ENCODE measurements at regions not wholly inside any gene's neighbourhood (a gene's known extent, or its start where the extent isn't known, plus 50 kb on each side); places are given as distances from the start of the nearest gene placed in this dataset.

- no peak overlapping the region for H2BK15ac ChIP-seq (ENCODE audit: low read depth, low read length)
- H3K9ac ChIP-seq (ENCODE audit: extremely low read depth, insufficient read length, low read length) = no peak overlapping the region
- Mint-ChIP-seq H3K36me3 (ENCODE audit: insufficient read depth in 1 of 3, low read depth in 3 of 3) (peaks cover 0 to 5% (median 0%) of the 10 kb centered on the region in 3 experiments; a peak in 2 of 7 replicates), H3K27me3 (ENCODE audit: low read depth) (peaks cover 1% of the 10 kb centered on the region), H3K9me3 (no peaks in the 10 kb centered on the region; a peak in 1 of 5 replicates), H3K4me1 (peaks cover 15 to 23% of the 10 kb centered on the region in 2 experiments), H3K27ac (no peak overlapping the region), H3K4me3 (no peak overlapping the region)
- no peak overlapping the region for H2BK5ac ChIP-seq (ENCODE audit: insufficient read length, low read length)
- no peak overlapping the region for H3K27ac ChIP-seq (ENCODE audit: insufficient read length, low read depth, low read length)
- H4K91ac ChIP-seq (ENCODE audit: insufficient read length, low read depth, low read length) = no peak overlapping the region
- H4K20me1 ChIP-seq (ENCODE audit: control insufficient read depth, insufficient read depth, insufficient read length) = no peaks in the 10 kb centered on the region
- no peaks in the 10 kb centered on the region for H3K79me2 ChIP-seq (ENCODE audit: insufficient read depth, low read length)
- no CpG with 5 or more reads among the region's 3 CpGs for WGBS (ENCODE audit: extremely low coverage, insufficient read length, low lambda C conversion rate)
- no peak overlapping the region for H2BK20ac ChIP-seq (ENCODE audit: low read depth, low read length, poor library complexity, severe bottlenecking)
- no peak for DNase-seq
- no peaks in the 10 kb centered on the region for H3K23me2 ChIP-seq (ENCODE audit: insufficient read length, low read depth, low read length, poor library complexity, severe bottlenecking)
- H4K5ac ChIP-seq (ENCODE audit: insufficient read length, low read depth, low read length) = no peak overlapping the region
- no peak overlapping the region for H2AK5ac ChIP-seq (ENCODE audit: insufficient read length, low read length)
- no peak for TF ChIP-seq CTCF (conservative IDR thresholded peaks at IDR 0.05)
- H3K23ac ChIP-seq (ENCODE audit: insufficient read length, low read depth, low read length) = no peak overlapping the region
- no peak overlapping the region for H2AFZ ChIP-seq (ENCODE audit: low read length)
- H3K4me1 ChIP-seq (ENCODE audit: insufficient read depth, low read length) = peaks cover 12% of the 10 kb centered on the region; the same call in 1 of the 2 replicates
- no peak overlapping the region for H2BK120ac ChIP-seq (ENCODE audit: low read depth, low read length, poor library complexity, severe bottlenecking)
- no peak overlapping the region for H4K8ac ChIP-seq (replicated peaks; ENCODE audit: insufficient read length, low read depth, low read length)
- no peaks in the 10 kb centered on the region for H3K27me3 ChIP-seq (ENCODE audit: insufficient read depth, low read length)
- H3K14ac ChIP-seq (ENCODE audit: insufficient read depth, low read length) = no peak overlapping the region
- no peaks in the 10 kb centered on the region for H3K79me1 ChIP-seq (ENCODE audit: insufficient read depth, low read depth, low read length, poor library complexity, severe bottlenecking)
- H3K9me3 ChIP-seq (ENCODE audit: control insufficient read depth, low read depth, low read length) = no peaks in the 10 kb centered on the region
- H3K18ac ChIP-seq (ENCODE audit: insufficient read length, low read depth, low read length) = no peak overlapping the region
- no peak overlapping the region for H3K4ac ChIP-seq (ENCODE audit: low read depth, low read length)
- no peak overlapping the region for H2BK12ac ChIP-seq (ENCODE audit: insufficient read length, low read depth, low read length)
- no peak overlapping the region for H3K4me2 ChIP-seq (ENCODE audit: insufficient read depth, insufficient read length, low read length)
- H3T11ph ChIP-seq (ENCODE audit: low read length) = no peak overlapping the region
- H3K56ac ChIP-seq (ENCODE audit: insufficient read length, low read depth, low read length) = no peak overlapping the region
Measured at GRCh38 chr15:70314018-70314354, 216.3 kb upstream of the TLE3 start.
